ENCODE measurements at regions not wholly inside any gene's neighbourhood (a gene's known extent, or its start where the extent isn't known, plus 50 kb on each side); places are given as distances from the start of the nearest gene placed in this dataset.
"Not testable (repeated sequence)": the region's sequence is repeated elsewhere in the genome, so short reads cannot be mapped to it uniquely, and the experiment has no call there.

DNA sequence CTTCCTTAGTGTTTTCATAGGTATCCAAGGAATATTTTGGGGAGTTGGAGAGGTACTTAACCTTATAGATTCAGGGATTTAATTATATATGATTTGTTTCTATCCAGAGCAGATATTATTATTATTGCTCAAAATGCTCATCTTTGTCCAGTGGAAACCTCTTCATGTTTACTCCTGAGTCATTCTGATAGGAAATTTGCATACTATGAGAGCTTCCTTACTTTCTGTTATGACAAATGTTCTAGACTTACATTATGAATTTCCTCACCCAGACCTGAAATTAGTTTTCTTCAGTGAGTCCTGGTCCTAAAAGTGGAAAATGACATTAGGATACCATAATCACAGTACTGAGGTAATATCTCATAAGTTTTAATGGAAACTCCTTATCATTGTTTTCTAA lies 57.5 kb upstream of the PLPPR5 start:
- DNase-seq (ENCODE audit: low read depth in 2 of 2): no peak

DNA sequence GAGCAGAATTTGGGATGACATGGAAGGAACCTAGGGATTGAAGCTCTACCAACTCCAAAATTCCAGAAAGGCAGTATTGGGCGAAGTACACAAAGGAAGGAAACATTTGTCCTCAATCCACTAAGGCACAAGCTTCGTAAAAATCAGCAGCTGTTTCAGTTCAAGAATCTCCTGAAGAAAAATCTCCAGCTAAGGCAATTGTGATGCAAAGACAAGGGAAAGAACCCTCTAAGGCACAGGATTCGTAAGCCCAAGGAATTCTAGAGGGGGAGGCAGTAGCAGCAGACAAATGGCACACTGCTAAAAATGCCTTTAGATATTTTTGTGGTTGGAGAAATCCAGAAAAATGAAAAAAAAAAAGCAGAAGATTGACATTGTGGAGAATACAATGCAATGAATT lies 64.5 kb upstream of the PLPPR5 start:
- DNase-seq (ENCODE audit: low read depth in 2 of 2): no peak

- not testable (repeated sequence) for DNase-seq (ENCODE audit: low read depth in 2 of 2)
These were observed 73.9 kb upstream of the PLPPR5 start for GRCh38 chr1:99078529-99078928.

- no peak for DNase-seq (ENCODE audit: low read depth in 2 of 2)
These were observed 77.7 kb upstream of the PLPPR5 start for GRCh38 chr1:99082366-99082765.

- DNase-seq (ENCODE audit: low read depth in 2 of 2): no peak
These were observed 78.7 kb upstream of the PLPPR5 start for GRCh38 chr1:99083338-99083737.

GRCh38 chr1:99084562-99084961 lies 79.9 kb upstream of the PLPPR5 start:
- no peak for DNase-seq (ENCODE audit: low read depth in 2 of 2)

DNA sequence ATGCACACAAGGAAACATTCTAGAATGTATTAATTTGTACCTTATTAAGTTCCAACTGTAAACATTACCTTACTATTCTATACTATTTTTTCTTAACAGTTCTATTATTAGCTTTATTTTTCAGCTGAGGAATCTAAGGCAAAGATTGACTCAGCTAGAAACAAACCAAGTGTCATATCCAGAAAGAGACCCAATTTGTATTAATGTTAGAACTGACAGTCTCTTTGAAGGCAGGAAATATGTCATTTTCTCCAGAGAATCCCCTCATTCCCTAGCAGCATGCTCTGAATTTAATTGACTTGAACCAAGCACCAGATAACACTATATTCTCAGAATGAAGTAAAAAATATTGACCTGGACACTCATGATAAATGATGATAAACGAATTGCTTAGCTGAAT lies 81.4 kb upstream of the PLPPR5 start:
- no peak for DNase-seq (ENCODE audit: low read depth in 2 of 2)

GRCh38 chr1:99098589-99098988 lies 93.9 kb upstream of the PLPPR5 start:
- DNase-seq (ENCODE audit: low read depth in 2 of 2): no peak

- no peak for DNase-seq (ENCODE audit: low read depth in 2 of 2)
These were observed 101.6 kb upstream of the PLPPR5 start for GRCh38 chr1:99106274-99106673.

DNA sequence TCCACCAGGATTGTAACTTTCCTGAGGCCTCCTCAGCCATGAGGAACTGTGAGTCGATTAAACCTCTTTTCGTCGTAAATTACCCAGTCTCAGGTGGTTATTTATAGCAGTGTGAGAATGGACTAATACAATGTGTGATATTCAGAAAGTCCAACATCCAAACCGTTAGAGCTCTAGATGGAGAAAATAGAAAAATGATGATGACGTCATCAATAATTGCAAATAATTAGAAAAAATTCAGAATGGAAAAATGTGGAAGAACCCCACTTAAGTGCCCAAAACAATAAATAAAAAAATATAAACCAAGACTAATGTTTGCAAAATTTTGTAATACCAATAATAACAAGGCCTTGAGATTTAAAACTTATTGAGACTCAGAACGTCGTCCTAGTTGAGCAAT lies 103.0 kb upstream of the PLPPR5 start:
- no peak for DNase-seq (ENCODE audit: low read depth in 2 of 2)

DNA sequence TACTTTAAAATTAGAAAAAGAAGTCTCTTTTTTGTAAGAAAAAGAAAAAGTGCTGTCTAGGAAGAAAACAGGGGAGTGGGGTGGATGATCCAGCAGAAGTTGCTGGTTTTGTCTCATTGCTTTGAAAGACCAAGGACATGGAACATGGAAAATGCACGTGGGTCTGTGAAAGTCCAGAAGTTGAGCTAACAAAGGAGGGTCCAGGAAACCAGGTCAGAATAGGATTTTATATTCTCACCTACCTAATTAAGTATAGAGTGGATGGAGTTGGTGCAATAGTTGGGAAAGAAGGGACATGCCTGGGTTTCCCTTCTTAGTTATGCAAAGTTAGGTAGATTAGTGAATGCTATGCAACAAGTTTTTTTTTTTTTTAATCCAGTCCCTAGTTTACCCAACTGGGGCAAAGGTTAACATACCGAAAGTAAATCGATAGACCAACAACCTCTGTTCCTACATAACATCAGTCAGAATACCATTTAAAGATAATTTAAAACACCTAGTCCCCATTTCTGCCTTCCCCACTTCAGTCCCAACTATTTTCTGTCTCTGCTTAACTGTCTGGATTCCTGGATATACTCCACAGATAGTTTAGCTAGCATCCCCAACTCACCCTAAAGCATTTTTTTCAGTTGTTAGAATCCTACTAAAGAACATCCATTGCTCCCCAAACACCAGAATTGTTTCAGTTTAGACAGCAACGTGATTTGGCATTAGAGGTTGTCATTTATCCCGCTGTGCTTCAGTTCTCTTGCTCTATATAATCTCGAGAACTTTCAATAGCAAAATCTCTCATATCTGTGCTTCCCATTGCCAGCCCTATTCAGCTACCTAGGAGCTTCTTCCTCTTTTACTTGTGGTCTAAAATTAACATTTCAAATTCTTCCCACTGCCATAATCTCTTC lies 105.7 kb upstream of the PLPPR5 start:
- no peak for DNase-seq (ENCODE audit: low read depth in 2 of 2)

DNA sequence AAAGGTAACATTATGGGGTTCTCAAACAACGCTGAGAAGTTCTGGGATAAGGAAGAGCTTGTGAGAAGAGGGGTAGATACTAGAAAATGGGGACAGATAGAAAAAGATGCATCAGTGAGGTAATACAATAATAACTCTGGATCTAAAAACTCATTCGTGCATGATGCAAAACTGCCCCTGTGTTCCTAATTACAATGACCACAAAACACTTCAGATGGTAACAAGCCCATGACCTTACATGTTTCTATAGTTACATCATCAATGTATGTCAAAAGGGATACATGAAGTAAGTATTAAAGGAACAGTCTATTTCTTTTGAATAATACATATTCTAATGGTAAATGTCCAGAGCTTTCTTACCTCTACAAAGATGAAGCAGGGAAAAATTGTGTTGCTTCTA lies 110.6 kb upstream of the PLPPR5 start:
- DNase-seq (ENCODE audit: low read depth in 2 of 2): no peak

DNA sequence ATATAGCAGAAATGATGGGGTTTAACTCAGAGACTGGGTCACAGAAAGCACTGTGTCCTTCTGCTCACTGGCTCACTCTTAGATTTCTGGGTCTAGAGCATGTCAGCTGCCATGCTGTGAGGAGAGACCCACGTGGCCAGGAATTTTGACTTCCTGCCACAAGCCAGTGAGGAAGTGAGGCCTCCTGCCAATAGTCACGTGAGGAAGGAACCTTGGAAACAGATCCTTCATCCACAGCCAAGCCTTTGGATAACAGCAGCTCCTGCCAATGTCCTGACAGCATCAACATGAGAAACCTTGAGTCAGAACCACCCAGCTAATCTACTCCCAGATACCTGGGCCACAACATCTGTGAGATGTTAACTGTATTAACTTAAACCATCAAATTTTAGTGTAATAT lies 114.5 kb upstream of the PLPPR5 start:
- DNase-seq (ENCODE audit: low read depth in 2 of 2): no peak

DNA sequence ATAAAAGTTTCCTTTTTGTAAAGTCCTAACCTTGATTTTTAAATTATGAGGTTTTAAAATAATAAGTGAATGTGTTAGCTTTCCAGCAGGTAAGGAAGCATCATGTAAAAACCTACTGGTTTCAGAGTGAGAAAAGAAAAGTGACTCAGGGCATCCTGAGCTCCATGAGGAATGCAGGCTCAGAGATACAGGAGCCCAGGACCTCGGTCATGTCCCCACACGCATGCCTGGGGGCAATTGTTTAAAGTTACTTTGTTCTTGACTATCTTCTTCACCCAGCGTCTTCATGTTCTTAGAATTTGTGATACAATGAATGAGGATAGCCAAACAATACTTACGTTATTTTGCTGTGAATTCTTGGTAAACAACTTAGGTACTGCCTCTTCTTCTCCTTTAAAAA lies 117.4 kb upstream of the PLPPR5 start:
- no peak for DNase-seq (ENCODE audit: low read depth in 2 of 2)

- DNase-seq (ENCODE audit: low read depth in 2 of 2): no peak
These were observed 119.3 kb upstream of the PLPPR5 start for GRCh38 chr1:99123936-99124335.

DNA sequence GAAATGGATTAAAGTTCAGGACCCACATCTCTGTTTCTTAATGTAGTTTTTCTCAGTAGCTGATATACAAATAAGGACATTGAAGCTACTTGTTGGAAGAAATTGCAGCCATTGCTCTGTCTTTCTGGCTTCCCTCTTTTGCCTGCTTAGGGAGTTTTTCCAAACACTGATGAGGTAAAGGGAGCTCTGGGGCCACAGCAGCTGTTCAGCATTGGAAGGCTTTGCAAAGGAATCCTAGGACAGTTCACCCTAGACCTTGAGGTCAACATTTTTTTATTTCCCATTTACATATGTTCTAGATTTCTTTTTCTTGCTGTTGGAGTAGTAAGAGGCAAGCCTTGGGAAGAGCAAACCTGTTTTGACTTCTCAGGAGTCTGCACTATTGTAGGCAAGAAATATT lies 126.9 kb upstream of the PLPPR5 start:
- DNase-seq (ENCODE audit: low read depth in 2 of 2): no peak

- no peak for DNase-seq (ENCODE audit: low read depth in 2 of 2)
These were observed 129.3 kb upstream of the PLPPR5 start for GRCh38 chr1:99133756-99134500.

- no peak for DNase-seq (ENCODE audit: low read depth in 2 of 2)
These were observed 126.6 kb upstream of the PLPPR4 start for GRCh38 chr1:99137554-99138206.

- DNase-seq (ENCODE audit: low read depth in 2 of 2): no peak
These were observed 124.4 kb upstream of the PLPPR4 start for GRCh38 chr1:99139876-99140275.

DNA sequence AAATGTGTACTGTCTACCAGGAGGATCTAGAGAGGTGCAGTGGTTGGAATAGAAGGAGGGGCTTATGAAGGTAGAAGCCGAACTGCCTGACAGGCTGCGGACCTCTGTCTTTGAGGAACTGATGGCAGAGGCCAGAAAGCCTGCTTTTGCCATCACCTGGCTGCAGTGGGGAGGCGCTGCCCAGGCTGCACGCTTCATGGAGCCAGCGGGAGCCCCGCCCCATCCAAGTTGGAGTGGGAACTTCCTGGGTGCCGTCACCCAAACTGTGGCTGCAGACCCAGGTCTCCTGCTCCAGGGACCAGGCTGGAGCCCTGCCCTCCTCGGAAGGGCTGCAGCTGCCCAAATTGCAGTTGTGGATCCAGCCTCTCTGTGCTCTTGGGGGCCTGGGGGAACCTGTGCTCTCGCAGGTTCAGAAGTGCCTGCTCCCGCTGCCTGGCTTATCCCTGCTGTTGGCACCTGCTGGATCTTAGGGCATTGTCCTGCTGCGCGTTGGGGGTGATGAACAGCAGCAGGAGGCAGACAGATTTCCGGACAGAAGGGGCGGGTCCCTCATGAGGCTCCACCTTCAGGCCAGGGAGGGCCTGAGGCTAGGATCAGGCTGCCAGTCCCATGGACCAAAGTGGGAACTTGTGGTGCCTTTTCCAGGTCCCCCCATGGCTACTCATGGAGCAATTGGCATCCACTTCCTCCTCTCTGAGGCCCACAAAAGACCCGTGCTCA lies 118.0 kb upstream of the PLPPR4 start:
- DNase-seq (ENCODE audit: low read depth in 2 of 2): no peak

DNA sequence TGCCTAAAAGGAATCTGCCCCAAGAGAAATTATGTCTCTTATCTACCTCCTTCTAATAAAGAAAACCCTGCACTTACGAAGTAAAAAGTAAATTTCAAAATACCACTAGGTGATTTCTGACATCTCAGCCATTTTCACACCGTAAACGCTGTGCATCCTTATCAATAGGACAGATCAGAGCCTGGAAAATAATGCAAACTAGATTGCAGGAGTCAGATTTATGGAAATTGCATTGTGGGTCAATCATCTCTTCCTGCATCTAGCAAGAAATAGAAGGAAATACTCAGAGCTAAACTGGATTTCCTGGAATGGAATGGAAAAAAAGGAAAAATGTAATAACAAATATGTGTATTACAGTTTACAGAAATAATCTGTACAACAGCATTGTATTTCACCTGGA lies 114.3 kb upstream of the PLPPR4 start:
- DNase-seq (ENCODE audit: low read depth in 2 of 2): no peak

GRCh38 chr1:99152132-99152531 lies 112.2 kb upstream of the PLPPR4 start:
- DNase-seq (ENCODE audit: low read depth in 2 of 2): no peak
